ENCODE measurements at regions not wholly inside any gene's neighbourhood (a gene's known extent, or its start where the extent isn't known, plus 50 kb on each side); places are given as distances from the start of the nearest gene placed in this dataset.
"Not testable (repeated sequence)": the region's sequence is repeated elsewhere in the genome, so short reads cannot be mapped to it uniquely, and the experiment has no call there.

- WGBS, 2 donors (ENCODE audit: low coverage in 1 of 2) = 13 to 100% methylated on average over 1 to 2 of the region's 2 CpGs
- Histone ChIP-seq H3K4me1 (peaks cover 0 to 2% (median 0%) of the 10 kb centered on the region in 3 donors), H3K4me3 (no peak overlapping the region), H3K9me3 (no peaks in the 10 kb centered on the region), H3K36me3 (no peaks in the 10 kb centered on the region), H3K27ac (no peak overlapping the region), H3K27me3 (no peaks in the 10 kb centered on the region)
- peak; percentile 63 to 73 (median 71) for TF ChIP-seq CTCF (IDR thresholded peaks at IDR 0.05)
- TF ChIP-seq POLR2A (IDR thresholded peaks at IDR 0.05) = no peak
- TF ChIP-seq POLR2AphosphoS5 (IDR thresholded peaks at IDR 0.05) = no peak
- no peak for TF ChIP-seq EP300 (IDR thresholded peaks at IDR 0.05)
- peak; percentile 61 for ATAC-seq
Observed at GRCh38 chr14:99995700-99996356, 69.4 kb upstream of the EVL start.

GRCh38 chr14:99996951-99997571 is 68.2 kb upstream of the EVL start:
- Histone ChIP-seq H3K27ac (no peak overlapping the region), H3K9me3 (no peaks in the 10 kb centered on the region), H3K36me3 (no peaks in the 10 kb centered on the region), H3K4me1 (no peaks in the 10 kb centered on the region), H3K4me3 (no peak overlapping the region), H3K27me3 (no peaks in the 10 kb centered on the region)
- TF ChIP-seq EP300 (IDR thresholded peaks at IDR 0.05) (no peak), CTCF (IDR thresholded peaks at IDR 0.05) (no peak), POLR2A (IDR thresholded peaks at IDR 0.05) (no peak), POLR2AphosphoS5 (IDR thresholded peaks at IDR 0.05) (no peak)
- no peak for ATAC-seq
- WGBS, 2 donors (ENCODE audit: low coverage in 1 of 2) = 90 to 91% methylated on average over 3 to 4 of the region's 5 CpGs

- not testable (repeated sequence) for H3K27me3 ChIP-seq, H3K4me3 ChIP-seq, H3K9me3 ChIP-seq, H3K4me1 ChIP-seq, H3K36me3 ChIP-seq, ATAC-seq, H3K27ac ChIP-seq
- 89 to 100% methylated on average over 2 to 9 of the region's 15 CpGs for WGBS, 2 donors (ENCODE audit: low coverage in 1 of 2)
Observed at GRCh38 chr14:100000398-100000797, 64.8 kb upstream of the EVL start.

- H3K36me3 ChIP-seq = no peaks in the 10 kb centered on the region
- no peaks in the 10 kb centered on the region for H3K27me3 ChIP-seq
- ATAC-seq = no peak
- 89 to 100% methylated on average over 1 of the region's 1 CpG for WGBS, 2 donors (ENCODE audit: low coverage in 1 of 2)
- H3K4me3 ChIP-seq = no peak overlapping the region
- H3K4me1 ChIP-seq = no peaks in the 10 kb centered on the region
- no peak overlapping the region for H3K27ac ChIP-seq
- no peak for TF ChIP-seq EP300 (IDR thresholded peaks at IDR 0.05)
- no peak for TF ChIP-seq POLR2A (IDR thresholded peaks at IDR 0.05)
- no peak for TF ChIP-seq POLR2AphosphoS5 (IDR thresholded peaks at IDR 0.05)
- no peak for TF ChIP-seq CTCF (IDR thresholded peaks at IDR 0.05)
- no peaks in the 10 kb centered on the region for H3K9me3 ChIP-seq
Observed at GRCh38 chr14:100004392-100004791, 60.8 kb upstream of the EVL start.

GRCh38 chr14:100007254-100007653 is 58.0 kb upstream of the EVL start:
- Histone ChIP-seq H3K36me3 (no peaks in the 10 kb centered on the region), H3K9me3 (no peaks in the 10 kb centered on the region), H3K27me3 (no peaks in the 10 kb centered on the region), H3K4me3 (no peak overlapping the region), H3K4me1 (no peaks in the 10 kb centered on the region), H3K27ac (no peak overlapping the region)
- TF ChIP-seq EP300 (IDR thresholded peaks at IDR 0.05) (no peak), POLR2A (IDR thresholded peaks at IDR 0.05) (no peak)
- 100% methylated on average over 1 of the region's 1 CpG for WGBS, 2 donors (ENCODE audit: low coverage in 1 of 2)
- ATAC-seq = no peak

GRCh38 chr14:100009802-100010201 is 55.4 kb upstream of the EVL start:
- H3K4me1 ChIP-seq = not testable (repeated sequence)

More at GRCh38 chr14:100009802-100010201, 55.4 kb upstream of the EVL start:
- H3K9me3 ChIP-seq, H3K27me3 ChIP-seq, H3K4me3 ChIP-seq, H3K36me3 ChIP-seq, ATAC-seq, H3K27ac ChIP-seq: not testable (repeated sequence)
- 38 to 53% methylated on average over 2 of the region's 2 CpGs for WGBS, 2 donors (ENCODE audit: low coverage in 1 of 2)

Data from gastroesophageal sphincter (tissue), 4 donors.